Renal pelvis (tissue), 1 donor: ENCODE measurements at regions not wholly inside any gene's neighbourhood (a gene's known extent, or its start where the extent isn't known, plus 50 kb on each side); places are given as distances from the start of the nearest gene placed in this dataset.
A peak's percentile ranks its signal among the peaks of the same experiment; 100 is the strongest.

Experiments
- DNase-seq: peaks from one replicate; pipeline ENCODE4 v3.0.0-alpha.2; 2013

DNA sequence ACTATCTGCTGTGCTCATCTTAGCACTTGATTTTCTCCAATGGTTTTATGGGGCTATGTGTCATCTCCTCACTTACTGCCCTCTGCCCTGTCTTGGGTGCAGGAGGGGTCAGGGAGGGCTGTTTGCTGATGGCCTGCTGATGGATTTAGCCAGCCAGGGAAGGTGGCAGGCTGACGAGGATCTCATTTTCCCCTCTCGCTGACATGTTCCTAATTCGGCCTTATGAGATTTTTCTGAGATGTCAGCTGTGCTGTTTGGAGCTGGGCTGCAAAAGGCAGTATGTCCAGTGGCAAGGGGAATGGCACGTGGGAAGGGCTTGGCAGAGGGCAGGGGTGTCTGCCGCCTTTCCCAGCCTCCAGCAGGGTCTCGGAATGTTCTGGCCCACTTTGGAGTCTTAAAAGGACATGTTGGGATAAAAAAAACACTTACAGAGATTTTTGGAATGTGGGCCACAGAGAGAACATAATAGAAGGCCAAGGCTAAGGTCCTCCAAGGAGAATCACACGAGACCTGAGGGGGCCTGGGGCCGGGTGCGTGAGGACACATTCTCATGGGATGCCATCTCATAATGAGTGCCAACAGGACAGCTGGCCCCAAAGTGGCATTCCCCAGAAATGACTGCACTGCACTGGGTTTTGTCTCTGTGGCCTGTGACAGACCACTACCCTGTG lies 303.8 kb downstream of the TLE3 start:
- DNase-seq = no peak

DNA sequence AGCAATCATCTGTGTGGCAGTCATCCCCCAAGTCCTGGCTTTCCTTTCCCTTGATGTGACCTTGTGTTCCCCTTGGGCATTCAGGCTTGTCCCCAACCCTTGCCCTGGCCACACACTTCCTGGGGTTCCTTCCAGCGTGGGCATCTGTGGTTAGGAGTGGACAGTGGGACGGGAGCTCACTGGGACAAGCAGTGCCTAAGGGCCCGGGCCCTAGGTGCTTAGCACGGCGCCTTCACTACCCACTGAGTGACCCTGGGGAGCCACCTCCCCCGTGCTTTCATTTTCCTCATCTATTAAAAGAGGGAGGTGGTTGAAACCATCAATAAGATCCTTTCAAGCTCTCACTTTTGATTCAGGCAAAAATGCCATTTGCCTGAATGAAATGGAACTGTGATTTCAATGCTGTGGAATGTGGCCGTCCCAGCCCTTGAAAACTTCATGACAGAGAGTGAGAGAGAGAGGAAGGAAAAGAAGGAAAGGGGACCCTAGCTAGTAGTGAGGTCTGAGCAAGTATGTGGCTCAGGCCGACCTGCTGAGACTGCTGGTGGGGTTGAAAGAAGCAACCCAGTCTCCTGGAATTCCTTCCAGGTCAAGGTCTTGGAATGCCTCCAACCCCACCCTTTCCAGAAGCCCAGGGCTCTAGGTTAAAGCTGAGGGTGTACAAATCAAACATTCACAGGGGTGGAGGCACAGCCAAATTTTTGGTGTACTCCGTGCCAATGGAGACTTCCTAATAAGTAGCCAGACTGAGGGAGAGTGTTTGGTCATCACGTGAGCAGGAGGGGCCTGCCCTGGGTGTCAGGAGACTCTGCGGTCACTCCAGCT lies 302.9 kb downstream of the TLE3 start:
- peak; percentile 34 for DNase-seq

DNA sequence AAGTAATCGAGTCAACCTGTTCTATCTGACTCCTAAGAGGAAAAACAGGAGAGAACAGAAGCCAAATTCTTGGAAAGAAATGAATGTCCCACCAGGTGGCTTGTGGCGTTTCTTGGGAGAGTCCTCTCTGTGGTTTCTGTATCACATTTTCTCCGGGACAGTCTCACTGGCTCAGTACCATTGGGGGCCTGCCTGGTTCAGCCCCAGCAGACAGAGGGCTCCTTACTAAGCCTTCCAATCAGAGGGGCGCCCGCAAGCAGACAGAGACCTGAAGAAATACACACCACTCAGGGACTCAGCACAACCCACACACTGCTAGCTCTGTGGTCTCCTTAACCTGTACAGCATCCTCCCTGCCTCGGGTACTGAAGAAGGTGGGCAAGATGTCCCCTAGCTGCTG lies 302.1 kb downstream of the TLE3 start:
- no peak for DNase-seq

DNA sequence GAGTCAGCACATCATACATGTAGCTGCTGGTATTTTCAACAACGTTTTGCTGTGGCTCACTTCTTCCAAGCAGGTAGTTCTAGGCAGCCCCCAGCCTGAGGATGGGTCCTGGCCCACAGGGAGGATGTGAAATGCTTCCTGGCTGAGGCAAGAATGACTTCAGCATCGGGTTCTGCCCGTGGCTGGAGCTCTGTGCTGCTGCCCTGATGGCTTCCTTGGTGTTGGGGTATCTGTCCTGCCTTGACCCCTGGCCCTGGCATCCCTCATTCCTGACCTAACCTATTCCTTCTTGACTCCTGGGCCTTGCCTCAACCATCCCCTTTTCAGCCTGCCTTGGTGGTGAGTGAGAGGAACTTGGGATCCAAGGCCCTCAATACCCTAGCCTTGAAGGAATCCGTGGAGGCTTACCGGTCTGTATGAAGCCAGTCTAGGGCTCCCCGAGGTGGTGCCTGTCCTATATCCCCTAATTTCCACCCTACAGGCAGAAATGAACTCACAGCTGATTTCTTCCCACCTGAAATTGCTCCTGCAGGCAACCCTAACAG lies 300.6 kb downstream of the TLE3 start:
- no peak for DNase-seq

DNA sequence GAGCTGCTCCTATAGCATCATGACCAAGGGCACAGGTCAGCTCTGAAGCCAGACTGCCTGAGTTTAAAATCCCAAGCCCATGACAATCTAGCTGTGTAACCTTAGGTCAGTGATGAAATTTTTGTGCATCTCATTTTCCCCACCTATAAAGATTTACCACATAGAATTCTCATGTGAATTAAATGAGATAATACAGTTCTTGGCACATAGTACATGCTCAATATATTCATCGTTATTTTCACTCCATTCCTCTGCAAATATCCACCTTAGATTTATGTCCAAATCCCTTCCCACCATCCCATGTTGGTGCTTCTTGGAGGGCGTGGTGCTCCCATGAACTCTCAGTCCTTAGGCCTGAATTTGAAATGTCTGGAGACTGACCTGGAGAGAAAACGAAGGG lies 300.1 kb downstream of the TLE3 start:
- DNase-seq = no peak

DNA sequence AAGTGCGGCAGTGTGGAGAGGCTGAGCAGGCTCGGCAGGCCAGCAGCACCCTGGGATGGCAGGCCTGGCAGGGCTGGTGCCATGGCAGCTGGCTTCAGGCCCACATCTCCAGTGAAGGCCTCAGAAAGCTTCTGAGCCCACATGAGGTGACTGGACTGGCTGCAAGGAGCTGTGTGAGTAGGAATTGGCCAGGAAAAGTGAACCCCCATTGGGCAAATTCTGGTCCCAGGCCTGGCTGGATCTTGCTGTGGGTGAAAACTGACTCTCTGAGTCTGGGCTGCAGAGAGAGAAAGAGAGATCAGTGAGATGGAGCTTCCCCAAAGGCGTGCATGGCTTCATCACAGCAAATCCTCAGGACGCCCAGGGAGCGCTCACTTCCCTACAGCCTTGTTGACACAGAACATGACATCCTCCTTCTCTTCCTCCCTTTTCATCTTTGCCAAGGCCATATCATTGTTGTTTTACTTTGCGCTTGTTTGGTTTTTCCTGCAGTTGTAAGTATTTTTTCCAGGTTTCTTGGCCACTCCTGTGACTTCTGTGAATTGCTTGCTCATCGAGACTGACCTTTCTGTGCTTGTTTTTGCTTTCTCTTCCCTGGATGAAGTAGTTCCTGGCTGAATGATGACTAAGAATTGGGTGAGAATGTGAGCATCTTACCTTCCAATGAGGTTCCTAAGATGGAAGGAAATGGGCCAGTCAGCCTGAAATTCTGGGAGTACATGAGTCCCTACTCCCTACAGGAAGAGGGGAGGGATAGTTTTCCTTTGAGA lies 299.1 kb downstream of the TLE3 start:
- DNase-seq = no peak

DNA sequence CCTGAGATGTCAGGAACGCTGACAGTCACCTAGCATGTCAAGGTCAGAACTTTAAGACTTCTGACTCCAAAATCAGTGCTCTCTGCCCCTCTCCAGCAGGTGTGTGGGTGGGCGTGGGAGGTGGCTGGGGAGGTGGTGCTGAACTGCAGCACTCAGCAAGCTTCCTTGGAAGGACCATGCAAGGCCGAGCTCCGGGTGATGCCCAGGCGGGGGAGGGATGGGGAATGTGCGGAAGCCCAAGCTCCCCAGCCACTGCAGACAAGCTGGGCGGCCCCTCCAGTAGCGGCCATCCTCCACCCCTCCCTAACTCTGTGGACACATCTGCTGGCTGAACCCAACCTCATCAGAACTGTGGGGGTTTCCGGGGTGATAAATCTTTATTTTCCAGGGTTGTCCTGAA lies 296.6 kb downstream of the TLE3 start:
- DNase-seq = no peak

DNA sequence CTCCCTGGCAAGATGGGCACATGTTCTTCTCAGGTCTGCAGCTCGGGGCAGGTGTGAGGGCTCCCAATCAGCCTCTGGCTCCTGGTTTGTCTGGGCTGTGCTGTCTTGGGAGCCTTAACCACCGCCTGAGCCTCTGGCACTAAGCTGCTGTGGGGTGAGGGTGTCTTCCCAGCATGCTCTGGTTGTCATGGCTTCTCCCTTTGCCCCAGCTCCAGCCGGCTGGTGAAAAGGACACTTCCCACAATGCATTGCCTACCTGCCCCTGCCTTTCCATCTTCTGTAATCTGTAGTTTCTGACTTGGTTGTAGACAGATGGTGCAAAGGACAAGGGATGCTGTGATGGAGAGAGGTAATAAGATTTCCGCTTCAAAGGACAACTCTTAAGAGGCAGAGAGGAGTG lies 295.3 kb downstream of the TLE3 start:
- DNase-seq = no peak

DNA sequence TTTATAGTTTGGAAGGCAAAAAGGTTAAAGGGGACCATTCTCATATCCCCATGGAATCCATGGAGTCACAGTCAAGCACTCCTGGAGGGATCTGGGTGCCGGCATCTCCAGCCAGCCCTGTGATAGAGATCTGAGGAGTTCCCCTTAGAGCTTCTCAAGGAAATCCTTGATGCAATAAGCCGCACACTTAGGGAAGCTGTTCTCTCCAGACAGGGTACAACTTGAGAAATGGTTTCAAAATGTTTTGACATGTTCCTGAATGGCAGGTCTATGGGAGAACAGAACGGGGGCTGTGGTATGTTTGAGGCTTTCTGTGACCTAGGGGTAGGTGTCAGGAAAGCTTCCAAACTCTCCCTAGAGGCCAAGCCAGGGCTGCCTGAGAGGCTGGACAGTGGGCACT lies 292.9 kb downstream of the TLE3 start:
- DNase-seq = no peak

DNA sequence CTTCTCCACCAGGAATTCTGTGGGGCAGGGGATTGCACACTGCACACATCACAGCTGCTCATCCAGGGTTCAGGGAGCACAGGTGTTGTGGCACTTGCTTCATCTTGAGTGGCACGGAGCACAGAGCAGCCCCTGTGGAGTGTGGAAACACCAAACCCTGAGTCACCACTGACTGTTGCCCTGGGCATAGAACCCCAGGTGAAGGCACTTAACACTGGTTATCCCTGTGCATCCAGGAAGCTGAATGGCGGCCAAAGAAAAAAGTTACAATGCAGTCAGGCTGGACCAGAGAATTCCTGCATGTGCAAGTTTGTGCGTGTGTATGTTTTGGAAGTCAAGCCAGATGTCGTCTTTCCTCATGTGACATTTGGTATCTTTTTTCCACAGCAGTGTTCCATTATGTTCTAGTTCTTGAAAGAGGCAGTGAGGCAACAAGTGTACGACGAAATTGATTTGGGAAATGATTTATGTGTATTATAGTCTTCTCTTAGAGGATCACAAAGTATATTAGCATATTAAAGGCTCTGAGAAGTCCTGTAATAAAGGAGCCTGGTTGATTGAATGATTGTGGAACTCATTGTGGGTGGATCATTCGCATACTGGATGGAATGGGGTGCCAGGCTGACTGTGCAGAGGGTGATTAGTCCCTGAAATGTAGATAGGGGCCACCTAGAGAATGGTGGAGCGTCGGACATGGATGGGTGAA lies 292.3 kb downstream of the TLE3 start:
- no peak for DNase-seq

DNA sequence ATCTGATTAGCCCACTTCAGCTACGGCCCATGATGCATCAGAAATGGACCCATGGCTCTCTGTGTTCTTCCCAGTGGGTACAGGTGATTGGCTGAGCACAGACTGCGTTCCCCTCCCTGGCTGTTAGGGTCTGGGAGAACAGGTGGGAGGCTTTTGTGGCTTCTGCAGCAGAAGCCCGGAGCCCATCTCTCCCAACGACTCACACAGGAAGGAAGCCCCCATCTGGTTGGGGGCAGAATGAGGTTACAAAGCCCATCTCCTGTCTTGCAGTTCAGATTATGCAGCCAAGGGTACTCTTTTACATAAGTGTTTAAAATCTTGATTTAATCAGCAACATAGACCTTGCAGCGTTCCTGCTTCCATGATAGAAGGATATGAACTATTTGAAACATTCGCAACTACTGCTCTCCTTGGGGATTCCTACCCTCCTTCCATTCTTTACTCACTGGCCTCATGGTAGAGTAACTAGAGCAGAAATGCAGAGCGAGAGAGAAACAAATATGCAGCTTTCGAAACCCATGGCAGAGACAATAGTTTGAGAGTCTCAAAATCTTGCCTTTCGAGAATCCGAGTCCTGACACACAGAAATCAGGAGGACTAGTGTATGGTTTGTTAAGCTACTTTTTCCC lies 291.3 kb downstream of the TLE3 start:
- no peak for DNase-seq

DNA sequence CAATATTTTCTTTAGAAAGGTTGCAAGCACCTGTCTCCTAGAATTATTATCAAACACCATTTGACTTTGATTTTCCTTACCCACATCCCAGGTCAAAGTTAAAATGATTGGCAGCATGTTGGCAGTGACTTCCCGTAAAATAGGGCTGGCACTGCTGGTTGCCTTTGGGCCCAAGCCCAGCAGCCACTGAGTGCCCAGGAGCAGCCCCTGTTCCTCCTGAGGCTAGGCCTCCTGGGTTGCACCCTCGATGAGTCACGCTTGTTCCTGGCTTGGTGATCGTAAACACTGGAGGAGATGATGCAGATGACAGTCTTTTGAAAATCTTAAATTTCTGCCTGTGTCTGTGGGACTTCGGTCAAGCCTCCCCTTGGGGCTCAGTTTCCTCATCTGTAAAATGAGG lies 290.0 kb downstream of the TLE3 start:
- DNase-seq = no peak

DNA sequence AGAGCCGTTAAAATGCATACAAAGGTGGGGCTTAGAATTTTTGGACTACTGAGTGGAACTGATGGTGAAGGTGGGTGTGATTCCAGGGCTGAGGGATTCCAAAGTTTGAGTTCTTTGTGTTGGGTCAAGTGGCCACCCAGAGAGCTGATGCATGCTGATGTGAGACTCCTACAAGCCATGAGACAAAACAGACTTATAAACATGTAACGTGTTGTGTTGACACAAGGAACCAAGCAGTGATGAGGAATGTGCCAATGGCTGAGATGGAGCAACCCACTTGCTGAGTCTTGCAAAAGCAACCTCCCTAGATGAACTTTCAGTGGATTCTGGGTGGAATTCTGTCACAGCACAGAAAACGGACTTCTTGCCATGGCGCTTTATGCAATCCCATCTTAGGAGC lies 289.0 kb downstream of the TLE3 start:
- no peak for DNase-seq

DNA sequence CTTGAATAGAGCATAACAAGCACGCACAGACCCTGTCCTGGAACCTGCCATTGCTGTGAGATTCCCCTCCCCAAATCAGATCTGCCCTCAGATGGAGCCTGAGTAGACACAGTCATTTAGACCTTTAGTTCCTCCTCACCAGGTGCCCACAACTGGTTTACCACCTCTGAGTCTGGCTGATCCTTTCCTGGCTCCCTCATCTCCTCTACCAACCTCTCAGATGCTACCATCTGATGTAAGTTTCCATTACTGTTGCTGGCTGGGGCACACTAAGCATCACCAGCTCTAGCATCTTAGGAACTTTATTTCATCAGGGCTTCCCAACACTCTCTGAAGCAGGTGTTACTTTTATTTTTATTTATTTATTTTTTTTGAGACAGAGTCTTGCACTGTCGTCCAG lies 288.3 kb downstream of the TLE3 start:
- no peak for DNase-seq

DNA sequence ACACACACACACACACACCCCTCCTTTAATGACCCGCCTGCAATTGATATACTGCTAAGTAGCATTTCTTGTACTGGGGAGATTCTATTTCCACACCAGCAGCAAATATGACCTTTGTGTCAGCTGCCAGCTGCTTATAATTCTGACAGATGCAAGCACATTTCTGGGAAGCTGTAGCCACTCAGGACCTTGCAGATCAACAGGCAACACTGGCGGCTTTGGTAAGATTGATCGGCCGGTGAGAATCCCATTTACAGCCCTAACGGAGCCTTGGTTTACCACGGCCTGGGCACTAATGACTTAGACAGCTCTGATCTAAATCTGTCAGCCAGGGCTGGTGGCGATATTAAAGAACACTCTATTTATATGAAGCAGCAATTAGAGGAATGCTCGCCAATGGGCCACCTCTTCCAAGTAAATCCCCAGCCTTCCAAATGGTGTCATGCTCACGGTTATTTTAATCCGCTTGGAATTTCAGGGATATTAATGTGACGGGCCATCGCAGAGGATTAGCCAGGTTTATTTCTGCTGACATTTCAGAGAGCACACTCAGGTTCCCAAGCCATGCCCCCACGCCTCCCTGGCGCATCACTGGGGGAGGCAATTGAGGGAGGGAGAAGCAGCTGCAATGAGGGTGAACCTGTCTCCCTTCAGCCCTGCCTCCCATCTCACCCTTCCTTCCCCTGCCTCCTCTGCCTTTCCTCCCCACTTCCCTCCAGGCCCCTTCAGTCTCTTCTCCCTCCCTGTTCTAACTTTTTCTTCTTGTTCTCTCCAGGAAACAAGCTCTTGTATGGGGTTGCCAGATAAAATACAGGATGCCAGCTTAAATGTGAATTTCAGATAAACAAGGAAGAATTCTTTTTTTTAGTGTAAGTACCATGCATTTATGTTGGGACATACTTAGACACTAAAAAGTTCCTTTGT lies 287.0 kb downstream of the TLE3 start:
- DNase-seq = peak; percentile 64

DNA sequence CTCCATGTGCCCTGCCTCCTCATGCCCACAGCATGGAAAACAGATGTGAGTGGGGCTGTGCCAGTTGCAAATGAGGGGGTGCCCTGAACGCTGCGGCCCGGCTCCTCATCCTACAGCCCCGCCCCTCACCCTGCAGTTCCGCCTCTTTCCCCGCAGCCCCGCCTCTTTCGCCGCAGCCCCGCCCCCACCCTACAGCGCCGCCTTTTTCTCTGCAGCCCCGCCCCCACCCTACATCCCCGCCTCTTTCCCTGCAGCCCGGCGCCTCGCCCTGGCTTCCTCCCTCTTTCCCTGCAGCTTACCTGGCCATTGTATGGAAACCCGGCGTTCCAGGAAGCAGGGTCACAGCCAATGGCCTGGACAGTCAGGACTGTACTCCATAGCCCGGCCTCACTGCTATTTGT lies 284.9 kb downstream of the TLE3 start:
- DNase-seq = no peak

DNA sequence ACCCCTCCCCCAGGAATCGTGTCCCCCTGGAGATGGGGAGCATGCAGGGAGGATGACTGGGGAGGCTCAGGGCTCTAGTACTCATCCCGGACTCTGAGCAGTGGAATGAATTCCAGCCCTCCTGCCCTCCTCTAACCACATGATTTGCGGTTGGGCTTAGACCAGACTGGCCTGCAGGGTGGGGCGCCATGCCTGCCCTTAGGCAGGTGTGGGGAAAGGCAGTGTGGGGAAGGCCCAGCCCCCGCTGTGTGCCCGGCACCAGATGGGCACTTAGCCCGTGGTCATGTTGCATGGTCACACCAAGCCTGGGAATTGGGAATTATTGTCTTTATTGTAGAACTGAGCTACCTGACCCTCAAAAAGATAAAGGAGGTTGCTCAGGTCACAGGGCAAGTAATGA lies 283.8 kb downstream of the TLE3 start:
- no peak for DNase-seq

DNA sequence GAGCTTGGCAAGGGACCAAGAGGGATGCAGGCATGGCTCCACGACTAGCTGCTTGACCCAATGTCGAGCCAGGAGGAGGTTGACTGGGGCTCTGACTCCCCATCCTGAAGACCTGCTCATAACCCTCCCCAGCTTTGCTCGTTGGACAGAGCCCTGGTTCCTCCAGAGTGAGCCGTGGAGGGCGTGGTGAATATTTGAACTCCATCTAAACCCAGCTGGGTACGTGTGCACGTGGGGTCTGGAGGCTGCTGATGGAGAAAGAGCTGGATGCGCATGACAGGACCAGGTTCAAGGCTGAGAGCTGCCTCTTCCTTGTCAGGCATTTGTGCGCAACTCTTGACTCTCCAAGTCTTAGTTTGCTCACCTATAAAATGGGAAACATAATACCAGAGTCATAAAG lies 282.8 kb downstream of the TLE3 start:
- DNase-seq = no peak

DNA sequence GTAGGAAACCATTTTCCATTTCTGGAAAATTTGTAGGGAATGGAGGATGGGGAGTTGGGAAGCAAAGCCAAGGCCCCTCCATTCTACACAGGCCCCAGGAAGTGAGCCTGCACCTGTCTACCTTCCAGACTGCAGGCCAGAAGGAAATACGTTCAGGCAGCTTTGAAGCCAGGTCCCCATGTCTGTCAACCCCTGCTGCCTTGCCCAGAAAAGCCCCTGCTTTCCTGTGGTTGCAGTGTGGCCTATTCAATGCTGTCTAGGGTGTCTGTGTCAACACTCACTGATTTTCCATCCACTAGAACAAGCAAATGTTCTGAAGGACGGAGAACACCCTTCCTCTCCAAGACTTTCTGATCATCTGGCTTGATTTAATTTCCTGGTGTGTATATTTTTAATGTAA lies 281.9 kb downstream of the TLE3 start:
- DNase-seq = no peak

DNA sequence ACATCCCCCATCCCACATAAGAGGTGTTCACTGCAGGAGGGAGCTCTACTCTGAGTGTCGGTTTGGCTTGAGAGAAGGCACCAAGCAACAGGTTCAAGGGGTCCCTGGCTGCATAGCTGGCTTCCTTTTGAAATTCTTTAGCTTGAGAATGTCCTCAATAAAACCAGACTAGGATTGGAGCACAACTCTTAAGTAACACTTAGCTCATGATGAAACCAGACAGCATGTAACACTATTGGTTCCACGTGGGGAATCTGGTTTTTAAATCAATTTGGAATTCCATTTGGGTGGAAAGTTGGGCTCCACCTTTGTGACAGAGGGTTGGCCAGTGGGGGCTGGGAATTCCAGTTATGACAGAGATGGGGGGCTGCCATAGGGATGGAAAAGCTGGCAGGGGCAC lies 281.2 kb downstream of the TLE3 start:
- no peak for DNase-seq
